ENCODE measurements at regions not wholly inside any gene's neighbourhood (a gene's known extent, or its start where the extent isn't known, plus 50 kb on each side); places are given as distances from the start of the nearest gene placed in this dataset.

GRCh38 chr2:234770031-234770506 is 181.7 kb upstream of the SH3BP4 start:
- TF ChIP-seq CTCF (IDR thresholded peaks at IDR 0.05; ENCODE audit: low read length): no peak
- no peak for TF ChIP-seq EZH2 (IDR thresholded peaks at IDR 0.05; ENCODE audit: borderline replicate concordance, low read length)

Data from OCI-LY1 (cell line).